NCI-H1417 treated with DMSO at 0.1 percent for 48 hours (cell line): ENCODE measurements at regions not wholly inside any gene's neighbourhood (a gene's known extent, or its start where the extent isn't known, plus 50 kb on each side); places are given as distances from the start of the nearest gene placed in this dataset.
"Not testable (repeated sequence)": the region's sequence is repeated elsewhere in the genome, so short reads cannot be mapped to it uniquely, and the experiment has no call there.

Experiments used
- DNase-seq: peaks from one replicate; lab custom pipeline; 2025; lab: John Stamatoyannopoulos, UW

DNA sequence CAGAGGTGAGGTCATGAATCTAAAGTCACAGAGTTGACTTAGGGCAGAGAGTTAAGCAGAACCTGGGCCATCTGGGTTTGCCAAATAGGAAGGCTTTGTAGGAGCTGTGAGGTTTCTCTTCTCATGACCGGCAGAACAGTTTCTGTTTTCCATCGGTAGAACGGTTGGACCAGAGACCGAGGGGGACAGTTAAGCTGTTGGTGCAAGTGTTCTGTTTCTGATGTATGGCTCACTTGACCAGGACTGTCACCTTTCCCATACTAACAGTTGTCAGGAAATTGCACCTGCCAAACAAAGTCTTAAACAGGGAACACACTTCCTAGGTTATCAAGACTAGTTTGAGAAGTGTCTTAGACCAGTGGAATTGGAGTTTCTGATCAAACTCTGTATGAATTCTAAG lies 158.3 kb downstream of the PDCD6IP start:
- no peak for DNase-seq

DNA sequence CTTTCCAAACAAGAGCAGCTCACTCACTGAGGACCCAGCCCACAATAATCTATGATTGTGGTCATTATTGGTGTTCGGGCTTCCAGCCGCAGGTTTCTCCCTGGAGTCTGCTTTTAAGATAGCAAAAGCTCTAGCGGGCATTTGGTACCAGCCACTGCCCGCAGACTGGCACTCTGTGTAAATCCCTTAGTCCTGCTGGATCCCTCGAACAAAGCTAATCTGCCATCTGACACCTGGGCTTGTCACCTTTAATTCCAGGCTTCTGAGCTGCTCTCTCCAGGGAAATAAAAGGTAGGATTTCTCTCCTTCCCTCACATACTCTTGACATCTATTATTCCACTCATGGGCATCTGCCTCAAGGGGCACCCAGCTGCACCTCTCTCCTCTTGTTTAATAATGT lies 158.7 kb downstream of the PDCD6IP start:
- DNase-seq: no peak

DNA sequence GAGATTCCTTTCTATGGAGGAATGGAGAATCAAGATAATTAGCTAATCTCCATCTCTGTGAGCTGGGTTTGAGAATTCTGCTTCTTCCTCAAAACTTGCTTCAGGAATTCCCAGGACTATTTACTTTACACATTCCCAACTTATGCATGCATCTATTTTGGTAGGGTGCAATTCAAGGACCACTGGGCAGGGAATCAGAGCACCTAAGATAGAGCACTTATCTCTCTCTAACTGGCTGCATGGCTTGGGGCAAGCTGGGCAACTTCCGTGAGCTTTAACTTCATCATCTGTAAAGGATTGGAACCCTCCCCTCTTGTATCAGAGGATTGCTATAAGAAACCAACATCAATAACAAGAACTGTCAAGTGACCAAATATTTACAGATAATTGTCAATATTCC lies 160.2 kb downstream of the PDCD6IP start:
- no peak for DNase-seq

DNA sequence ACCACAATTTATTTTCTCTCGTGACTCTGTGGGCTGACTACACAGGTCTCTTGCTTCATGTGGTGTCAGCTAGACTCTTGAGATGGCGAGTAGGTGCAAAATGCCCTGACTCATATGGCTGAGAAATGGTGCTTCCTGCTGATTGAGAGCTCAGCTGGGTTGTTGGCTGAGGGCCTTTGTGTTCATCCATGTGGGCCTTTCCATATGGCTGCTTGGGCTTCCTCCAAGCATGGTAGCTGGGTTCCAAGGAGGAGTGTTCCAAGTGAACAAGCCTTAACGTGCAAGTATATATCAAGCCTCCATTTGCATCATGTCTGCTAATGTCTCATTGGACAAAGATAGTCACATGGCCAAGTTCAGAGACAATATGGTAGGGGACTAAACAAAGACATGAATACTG lies 164.0 kb downstream of the PDCD6IP start:
- no peak for DNase-seq

DNA sequence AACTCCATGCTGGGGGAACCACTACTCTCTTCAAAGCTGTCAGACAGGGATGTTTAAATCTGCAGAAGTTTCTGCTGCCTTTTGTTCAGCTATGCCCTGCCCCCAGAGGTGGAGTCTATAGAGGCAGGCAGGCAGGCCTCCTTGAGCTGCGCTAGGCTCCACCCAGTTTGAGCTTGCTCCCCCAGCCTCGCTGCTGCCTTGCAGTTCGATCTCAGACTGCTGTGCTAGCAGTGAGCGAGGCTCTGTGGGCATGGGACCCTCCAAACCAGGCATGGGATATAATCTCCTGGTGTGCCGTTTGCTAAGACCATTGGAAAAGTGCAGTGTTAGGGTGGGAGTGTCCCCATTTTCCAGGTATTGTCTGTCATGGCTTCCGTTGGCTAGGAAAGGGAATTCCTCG lies 171.8 kb downstream of the PDCD6IP start:
- DNase-seq: not testable (repeated sequence)

DNA sequence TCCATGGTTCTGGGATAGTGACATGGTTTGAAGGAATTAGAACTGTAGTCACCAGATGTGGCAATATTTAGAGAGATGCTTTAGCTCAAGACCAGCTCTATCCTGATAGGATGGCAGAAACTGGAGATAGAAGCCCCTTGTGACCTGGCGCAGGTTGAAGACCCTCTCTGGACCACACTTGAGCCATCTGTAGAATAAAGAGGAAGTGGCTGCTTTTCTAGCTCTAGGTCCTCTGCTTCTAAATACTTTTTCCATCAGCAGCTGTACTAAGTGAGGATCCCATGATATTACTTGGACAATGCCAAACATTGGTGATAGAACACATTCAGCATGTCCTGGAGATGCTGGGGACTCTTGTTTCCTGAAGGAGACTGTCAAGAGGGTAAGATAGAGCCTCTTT lies 172.6 kb downstream of the PDCD6IP start:
- DNase-seq: no peak

DNA sequence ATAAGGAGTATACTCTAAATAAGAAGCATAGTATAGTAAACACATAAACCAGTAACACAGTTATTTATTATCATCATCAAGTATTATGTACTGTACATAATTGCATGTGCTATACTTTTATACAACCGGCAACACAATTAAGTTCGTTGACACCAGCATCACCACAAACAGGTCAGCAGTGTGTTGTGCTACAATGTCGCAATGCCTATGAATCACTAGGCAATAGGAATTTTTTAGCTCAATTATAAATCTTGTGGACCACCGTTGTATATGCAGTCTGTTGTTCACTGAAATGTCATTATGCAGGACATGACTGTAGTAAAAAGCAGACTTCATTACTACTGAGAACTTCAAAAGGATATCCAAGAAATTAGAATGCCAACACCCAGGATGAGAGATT lies 177.0 kb downstream of the PDCD6IP start:
- no peak for DNase-seq

DNA sequence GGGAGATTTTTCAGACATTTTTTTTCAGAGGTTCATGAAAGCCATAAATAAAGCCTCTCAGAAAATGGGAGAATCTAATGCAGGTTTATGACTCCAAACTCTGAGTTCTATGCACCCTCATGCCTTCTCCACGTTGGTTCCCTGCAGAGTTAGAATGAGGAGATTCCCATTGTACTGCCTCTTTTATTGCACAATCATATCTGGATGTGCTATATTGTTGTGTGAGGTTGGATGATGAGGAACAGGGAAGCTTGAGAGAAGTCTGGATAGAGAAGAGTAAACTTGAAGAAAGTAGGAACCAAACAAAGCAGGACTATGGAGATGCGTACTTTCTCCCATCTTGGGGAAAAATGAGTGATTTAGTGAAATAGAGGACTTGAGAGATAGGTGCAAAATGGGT lies 178.8 kb downstream of the PDCD6IP start:
- no peak for DNase-seq

DNA sequence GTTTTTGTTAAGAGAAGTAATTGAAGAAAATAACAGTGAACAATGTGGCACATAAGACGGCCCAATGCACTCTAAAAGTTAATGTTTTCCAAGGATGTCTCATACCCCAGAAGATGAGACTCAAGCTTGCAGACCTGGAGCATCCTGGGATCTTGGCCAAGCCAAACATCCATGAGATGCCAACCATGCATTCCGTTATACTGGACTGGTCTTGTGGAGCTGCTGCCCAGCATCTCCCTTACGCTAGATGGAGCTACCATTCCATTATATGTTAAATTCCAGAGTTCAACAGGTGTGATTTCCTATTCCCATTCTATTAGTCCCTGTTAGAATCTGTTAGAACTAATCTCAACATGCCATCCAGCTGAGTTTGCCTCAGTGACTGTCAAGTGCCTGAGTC lies 181.8 kb downstream of the PDCD6IP start:
- no peak for DNase-seq

DNA sequence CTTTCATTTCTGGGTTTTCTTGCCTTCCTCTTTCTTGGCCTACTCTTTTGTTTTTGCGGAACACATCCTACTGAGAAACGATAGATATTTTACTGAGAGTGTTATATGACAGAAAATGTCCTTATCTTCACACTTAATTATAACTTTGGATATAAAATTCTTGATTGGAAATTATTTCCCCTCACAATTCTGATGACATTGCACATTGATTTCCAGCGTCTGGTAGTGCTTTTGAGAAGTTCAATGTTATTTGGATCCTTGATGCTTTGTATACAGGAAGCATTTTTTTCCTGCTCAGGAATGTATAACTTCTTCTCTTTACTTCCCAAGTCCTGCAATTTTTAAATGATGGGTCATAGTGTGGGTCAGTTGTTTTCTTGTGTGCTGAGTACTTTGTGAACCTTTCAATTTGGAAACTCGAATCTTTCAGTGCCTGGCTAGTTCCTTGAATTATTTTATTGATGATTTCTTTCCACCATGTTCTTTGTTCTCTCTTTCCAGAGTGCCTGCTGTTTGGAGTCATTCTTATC lies 183.9 kb downstream of the PDCD6IP start:
- no peak for DNase-seq

DNA sequence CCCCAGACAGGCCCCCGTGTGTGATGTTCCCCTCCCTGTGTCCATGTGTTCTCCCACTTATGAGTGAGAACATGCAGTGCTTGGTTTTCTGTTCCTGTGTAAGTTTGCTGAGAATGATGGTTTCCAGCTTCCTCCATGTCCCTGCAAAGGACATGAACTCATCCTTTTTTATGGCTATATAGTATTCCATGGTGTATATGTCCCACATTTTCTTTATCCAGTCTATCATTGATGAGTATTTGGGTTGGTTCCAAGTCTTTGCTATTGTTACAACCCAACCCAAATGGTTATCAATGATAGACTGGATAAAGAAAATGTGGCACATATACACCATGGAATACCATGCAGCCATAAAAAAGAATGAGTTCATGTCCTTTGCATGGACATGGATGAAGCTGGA lies 184.5 kb downstream of the PDCD6IP start:
- DNase-seq: not testable (repeated sequence)

DNA sequence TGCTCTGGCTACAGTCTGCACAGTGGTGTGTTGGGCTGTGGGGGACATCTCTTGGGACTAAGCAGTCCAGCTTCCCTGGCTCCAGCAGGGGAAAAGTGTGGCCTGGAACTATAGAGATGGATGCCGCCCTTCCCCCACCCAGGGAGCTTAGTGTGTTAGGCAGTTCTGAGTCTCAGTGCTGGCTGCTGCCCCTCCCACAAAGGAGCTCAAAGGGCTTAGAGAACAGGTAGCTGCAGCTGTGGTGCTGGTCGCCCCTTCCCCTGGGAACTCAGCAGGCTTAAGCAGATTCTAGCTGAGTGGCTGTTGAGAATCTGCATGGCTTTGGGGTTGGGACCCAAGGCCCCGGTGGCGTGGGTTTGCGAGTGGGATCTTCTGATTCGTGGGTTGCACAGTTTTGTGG lies 190.8 kb downstream of the PDCD6IP start:
- no peak for DNase-seq

DNA sequence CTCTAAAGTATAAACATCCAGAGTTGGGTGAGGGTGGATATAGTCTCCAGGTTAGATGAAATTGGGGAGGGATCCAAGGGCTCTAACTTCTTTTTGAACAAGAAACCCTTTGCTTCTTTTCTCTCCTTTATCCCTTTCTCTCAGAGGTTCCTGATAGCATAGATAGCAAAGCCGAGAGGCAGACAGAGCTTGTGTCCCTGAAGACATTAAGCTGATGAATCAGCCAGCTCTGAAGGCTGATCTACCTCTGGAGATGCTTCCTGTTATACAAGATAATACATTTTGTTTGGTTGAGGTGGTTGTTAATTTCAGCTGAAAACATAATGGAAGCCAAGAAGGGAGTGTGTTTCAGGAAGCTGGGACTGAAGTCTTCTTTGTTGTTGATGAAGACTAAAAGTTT lies 193.2 kb downstream of the PDCD6IP start:
- DNase-seq: no peak

DNA sequence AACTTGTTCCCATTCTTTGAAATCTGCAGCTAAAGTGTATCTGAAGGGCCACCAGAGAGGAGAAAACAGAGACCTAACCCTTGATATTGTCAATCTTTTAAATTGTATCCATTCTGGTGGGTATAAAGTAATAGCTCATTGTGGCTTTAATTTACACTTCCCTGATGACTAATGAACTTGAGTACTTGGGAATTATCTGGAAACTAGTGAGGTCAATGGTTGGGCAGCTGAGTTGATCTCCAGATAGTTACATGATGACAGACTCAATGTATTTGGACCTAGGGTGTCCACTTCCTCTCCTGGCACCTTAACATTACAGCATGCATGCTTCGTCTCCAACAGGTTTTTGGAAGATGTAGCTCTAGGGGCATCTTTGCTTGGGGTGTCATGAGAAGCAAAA lies 195.2 kb downstream of the PDCD6IP start:
- no peak for DNase-seq

DNA sequence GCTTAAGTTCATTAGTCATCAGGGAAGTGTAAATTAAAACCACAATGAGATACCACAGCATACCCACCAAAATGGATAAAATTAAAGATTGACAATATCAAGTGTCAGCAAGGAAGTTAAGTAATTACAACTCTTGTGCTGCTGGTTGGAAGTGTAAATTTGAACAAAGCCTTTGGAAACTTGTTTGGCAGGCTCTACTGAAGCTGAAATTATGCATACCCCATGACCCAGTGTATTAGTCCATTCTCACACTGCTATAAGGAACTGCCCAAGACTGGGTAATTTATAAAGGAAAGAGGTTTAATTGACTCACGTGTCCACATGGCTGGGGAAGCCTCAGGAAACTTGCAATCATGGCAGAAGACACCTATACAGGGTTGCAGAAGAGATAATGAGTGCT lies 196.1 kb downstream of the PDCD6IP start:
- DNase-seq: no peak

DNA sequence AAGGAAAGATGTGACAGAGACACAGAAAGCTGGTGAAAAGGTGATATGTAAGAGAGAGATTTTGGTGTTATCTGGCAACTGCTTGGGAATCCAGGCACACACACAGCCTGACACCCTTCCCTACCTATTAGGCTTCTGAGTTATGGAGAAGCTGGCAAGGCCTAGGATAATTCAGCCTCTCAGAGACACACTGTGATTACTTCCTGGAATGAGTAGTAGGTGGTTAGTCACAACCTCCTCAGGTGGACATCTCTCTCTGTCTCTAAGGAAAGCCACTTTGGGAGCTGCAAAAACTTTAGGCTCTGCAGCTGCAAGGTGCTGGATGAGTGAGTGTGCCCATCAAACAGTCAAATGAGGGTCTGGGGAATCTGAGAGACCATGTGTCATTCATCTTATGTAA lies 201.9 kb downstream of the PDCD6IP start:
- DNase-seq: no peak

DNA sequence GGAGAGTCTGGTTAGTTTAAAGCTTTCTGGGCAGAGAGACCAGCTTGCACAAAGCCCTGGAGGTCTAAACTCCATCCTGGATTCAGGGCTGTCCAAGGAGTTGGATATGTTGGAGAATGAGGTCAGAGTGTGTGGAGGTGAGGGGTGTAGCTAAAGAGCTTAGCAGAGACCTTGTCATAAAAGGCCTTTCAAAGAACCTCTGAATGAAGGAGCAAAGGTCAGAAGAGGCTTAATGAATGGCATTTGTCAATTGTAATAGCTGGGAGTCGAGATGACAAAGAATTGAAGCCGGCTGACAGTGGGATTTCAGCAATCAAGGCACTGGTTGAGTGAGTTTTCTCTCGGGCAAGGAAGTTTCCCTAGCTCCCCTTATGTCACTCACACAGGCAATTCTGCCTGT lies 202.6 kb downstream of the PDCD6IP start:
- DNase-seq: no peak

DNA sequence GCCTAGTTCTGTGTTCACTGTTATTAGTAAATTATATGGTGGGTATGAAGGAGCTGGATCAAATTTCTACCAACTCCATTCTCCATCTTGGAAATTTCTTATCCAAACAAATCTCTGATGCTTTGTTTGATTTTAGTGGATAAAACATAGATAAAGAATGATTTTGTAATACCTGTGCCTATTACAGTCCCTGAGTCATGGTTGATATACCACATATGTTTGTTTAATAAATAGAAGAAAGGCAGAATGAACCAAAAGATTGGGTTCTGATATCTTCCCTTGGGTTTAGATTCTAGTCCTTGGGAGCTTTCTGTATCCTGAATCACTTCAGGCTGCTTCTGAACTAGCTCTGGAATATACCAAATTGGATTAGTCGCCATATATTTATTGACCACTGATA lies 203.6 kb downstream of the PDCD6IP start:
- DNase-seq: no peak

DNA sequence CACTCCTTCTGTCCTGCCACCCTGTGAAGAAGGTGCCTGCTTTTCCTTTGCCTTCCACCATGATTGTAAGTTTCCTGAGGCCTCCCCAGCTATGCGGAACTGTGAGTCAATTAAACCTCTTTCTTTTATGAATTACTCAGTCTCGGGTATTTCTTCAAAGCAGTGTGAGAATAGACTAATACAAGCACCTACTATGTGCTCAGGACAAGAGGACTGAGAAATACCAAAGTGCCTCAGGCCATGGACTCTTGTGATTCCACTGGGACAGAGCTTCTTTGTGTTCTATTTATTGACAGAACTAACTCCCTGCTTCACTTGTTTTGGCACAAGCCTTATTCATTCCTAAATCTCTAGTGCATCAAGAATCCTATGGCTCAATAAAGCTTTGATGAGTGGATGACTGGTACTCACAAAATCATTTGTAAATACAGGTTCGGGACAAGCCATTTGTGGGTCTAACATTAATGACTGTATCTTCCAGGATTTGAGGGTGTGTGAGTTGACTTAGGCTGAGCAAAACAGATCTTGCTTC lies 204.2 kb downstream of the PDCD6IP start:
- no peak for DNase-seq

DNA sequence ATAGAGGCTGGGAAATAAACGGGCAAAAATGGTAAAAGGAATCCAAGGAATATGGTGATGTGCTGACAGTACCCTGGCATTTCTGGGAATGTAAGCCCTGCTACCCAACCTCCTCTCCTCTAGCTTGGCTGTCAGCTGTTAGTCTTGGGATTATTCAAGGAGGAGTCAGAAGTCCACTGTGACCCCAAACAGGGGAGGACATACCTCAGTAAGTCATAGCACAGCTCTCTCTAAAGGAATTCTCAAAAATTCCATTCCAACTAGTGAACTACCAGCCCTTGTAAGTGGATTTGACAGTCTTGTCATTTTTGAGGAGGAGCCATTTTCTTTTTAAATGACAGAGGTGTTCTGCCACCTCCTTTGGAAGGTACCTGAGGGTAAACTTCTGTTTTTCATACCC lies 207.5 kb downstream of the PDCD6IP start:
- DNase-seq: no peak

DNA sequence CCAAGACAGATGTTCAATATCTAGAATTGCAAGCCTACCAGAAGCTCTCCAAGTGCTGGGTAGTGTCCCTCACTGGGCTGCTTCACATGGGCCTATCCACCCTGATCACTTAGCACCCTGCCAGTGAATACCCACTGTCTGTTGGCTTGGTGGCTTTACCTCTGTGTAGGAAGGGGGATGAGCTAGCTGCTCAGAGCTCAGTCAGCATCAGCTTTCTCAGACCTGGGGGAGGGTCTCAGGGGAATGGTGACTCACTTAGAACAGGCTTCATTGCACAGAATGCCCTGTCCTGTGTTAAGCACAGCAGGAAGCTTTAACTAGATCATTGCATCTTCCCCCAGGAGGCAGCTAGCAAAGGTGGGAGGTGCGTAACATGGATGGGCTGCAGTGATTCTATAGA lies 209.8 kb downstream of the PDCD6IP start:
- DNase-seq: no peak

DNA sequence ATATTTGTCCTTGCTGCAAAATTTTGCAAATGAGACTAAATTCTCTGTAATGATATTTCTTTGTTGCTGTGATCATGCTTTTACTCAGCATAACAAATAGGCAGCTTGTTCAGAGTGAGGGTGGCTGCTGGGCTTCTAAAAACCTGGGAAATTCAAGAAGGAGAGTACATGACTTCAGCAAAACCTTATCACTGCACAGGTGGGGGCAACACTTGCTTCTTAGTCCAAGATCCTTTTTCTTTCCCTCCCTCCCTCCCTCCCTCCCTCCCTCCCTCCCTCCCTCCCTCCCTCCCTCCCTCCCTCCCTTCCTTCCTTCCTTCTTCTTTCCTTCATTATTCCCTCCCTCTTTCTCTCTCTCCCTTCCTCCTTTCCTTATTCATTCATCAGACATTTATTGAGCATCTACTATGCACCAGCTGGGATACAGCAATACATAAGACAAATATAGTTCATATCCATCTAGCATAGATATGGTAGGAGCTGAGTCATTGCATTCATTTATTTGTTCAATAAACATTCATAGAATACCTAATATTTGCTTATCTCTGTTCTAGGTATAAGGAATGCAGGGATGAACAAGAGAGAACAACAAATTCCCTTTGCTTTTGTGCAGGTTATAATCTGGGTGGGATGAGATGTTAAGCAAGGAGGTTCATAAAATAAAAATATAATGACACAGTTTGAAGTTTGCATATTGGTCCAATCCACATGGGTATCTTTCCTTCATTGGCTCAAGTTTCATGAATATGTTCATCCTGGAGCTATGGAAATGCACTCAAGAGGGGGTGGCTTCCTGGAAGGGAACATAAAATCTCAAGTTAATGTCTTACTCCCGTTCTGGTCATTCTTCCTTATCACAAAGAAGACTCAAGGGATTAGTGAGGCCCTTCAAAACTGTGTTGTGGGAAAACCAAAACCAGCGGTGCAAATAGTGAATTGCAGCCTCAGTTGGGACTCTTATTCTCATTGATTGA lies 210.7 kb downstream of the PDCD6IP start:
- DNase-seq: no peak
